Stomach (tissue), 8 donors: ENCODE measurements at regions not wholly inside any gene's neighbourhood (a gene's known extent, or its start where the extent isn't known, plus 50 kb on each side); places are given as distances from the start of the nearest gene placed in this dataset.

ENCODE experiments used
- DNase-seq, 2 donors: peaks; one replicate each; pipeline versions ENCODE4 v3.0.0 to v3.0.0-alpha.2; 2013 to 2019
- H3K27ac ChIP-seq, 5 donors: fragments of 200-600 bp in 4 of 5; sonication (generic) in 4 of 5; one replicate each; pipeline ENCODE4 v1.5.1; 2013 to 2019; ENCODE audit warnings: mild to moderate bottlenecking in 1 of 5, moderate library complexity in 1 of 5
- H3K27me3 ChIP-seq, 3 donors: fragments of 200-600 bp; sonication (generic); one replicate each; pipeline ENCODE4 v1.5.1; 2017 to 2019; ENCODE audit warnings: mixed run types in 1 of 3
- H3K36me3 ChIP-seq, 4 donors: fragments of 200-600 bp; sonication (generic); 1 replicate in 3 of 4; 2 replicates in 1 of 4; pipeline ENCODE4 v1.5.1; 2016 to 2019
- H3K4me1 ChIP-seq, 4 donors: fragments of 200-600 bp; sonication (generic); one replicate each; pipeline ENCODE4 v1.5.1; 2016 to 2019
- H3K4me3 ChIP-seq, 4 donors: fragments of 200-600 bp; sonication (generic) in 3 of 4; one replicate each; pipeline ENCODE4 v1.5.1; 2016 to 2019; ENCODE audit warnings: mild to moderate bottlenecking in 1 of 4
- H3K9me3 ChIP-seq, 4 donors: fragments of 200-600 bp; sonication (generic); one replicate each; pipeline ENCODE4 v1.5.1; 2016 to 2019
- CTCF ChIP-seq, 7 experiments: fragments of 450-650 bp in 4 of 7; fragments of 200-600 bp in 3 of 7; sonication (generic) in 3 of 7; IDR thresholded peaks; one replicate each; pipeline ENCODE4 v1.5.1; 2016 to 2019; ENCODE audit warnings: antibody characterized with exemption in 7 of 7, control low read depth in 2 of 7, mild to moderate bottlenecking in 1 of 7
- EP300 ChIP-seq: sonication (generic); formaldehyde crosslinking; IDR thresholded peaks from one replicate; pipeline ENCODE4 v1.6.1; 2017; ENCODE audit warnings: antibody characterized with exemption
- POLR2A ChIP-seq, 4 donors: fragments of 450-650 bp; IDR thresholded peaks; one replicate each; pipeline ENCODE4 v1.6.1; 2016; ENCODE audit warnings: antibody characterized with exemption in 4 of 4, control low read depth in 2 of 4, mild to moderate bottlenecking in 1 of 4, moderate library complexity in 1 of 4
- POLR2AphosphoS5 ChIP-seq, 3 donors: sonication (generic); formaldehyde crosslinking; IDR thresholded peaks; one replicate each; pipeline ENCODE4 v1.6.1; 2016; ENCODE audit warnings: antibody characterized with exemption in 3 of 3
- WGBS, 5 donors: extraction: QIAGEN DNeasy Blood & Tissue Kit in 3 of 5; methylation state at CpG; one replicate each; pipeline versions ENCODE4 v1.1.5 to v1.1.7; 2013 to 2018; 5-methylcytosine and 5-hydroxymethylcytosine counted together
- intact Hi-C: fragments of 100-400 bp; cut with DNase I; formaldehyde crosslinking; loops from one replicate; pipeline ENCODE4 v1.15.1; 2023; ENCODE audit warnings: low total_unique reads
- donor health status: healthy with polysubstance abuse.
- donor health status: Bipolar disorder and iron deficiency.
- donor health status: healthy.

- Histone ChIP-seq H3K9me3 (no peaks in the 10 kb centered on the region), H3K4me3 (no peak overlapping the region), H3K36me3 (no peaks in the 10 kb centered on the region), H3K27ac (no peak overlapping the region), H3K4me1 (peaks cover 0 to 14% (median 6%) of the 10 kb centered on the region in 4 donors), H3K27me3 (no peaks in the 10 kb centered on the region)
- WGBS, 5 donors, result 35 to 67% (median 53%) methylated on average over 1 of the region's 1 CpG
- TF ChIP-seq CTCF (IDR thresholded peaks at IDR 0.05) (no peak), POLR2AphosphoS5 (IDR thresholded peaks at IDR 0.05) (no peak), EP300 (no peak), POLR2A (IDR thresholded peaks at IDR 0.05) (no peak)
- intact Hi-C loops, result no loop called here
- no peak for DNase-seq
Observed at GRCh38 chr3:29137601-29138000, 143.3 kb upstream of the RBMS3 start.

- no peaks in the 10 kb centered on the region for H3K36me3 ChIP-seq
- WGBS, 5 donors, result 94 to 97% (median 97%) methylated on average over 1 of the region's 1 CpG
- no peaks in the 10 kb centered on the region for H3K27me3 ChIP-seq
- H3K4me1 ChIP-seq, result peaks cover 0 to 14% (median 6%) of the 10 kb centered on the region in 4 donors
- no peak overlapping the region for H3K4me3 ChIP-seq
- TF ChIP-seq POLR2AphosphoS5 (IDR thresholded peaks at IDR 0.05) (no peak), CTCF (IDR thresholded peaks at IDR 0.05) (no peak), EP300 (no peak), POLR2A (IDR thresholded peaks at IDR 0.05) (no peak)
- H3K27ac ChIP-seq, result no peak overlapping the region
- DNase-seq, result no peak
- no peaks in the 10 kb centered on the region for H3K9me3 ChIP-seq
- intact Hi-C loops, result no loop called here
Observed at GRCh38 chr3:29138171-29138570, 142.7 kb upstream of the RBMS3 start.

GRCh38 chr3:29140666-29141065, 140.2 kb upstream of the RBMS3 start:
- Histone ChIP-seq H3K36me3 (no peaks in the 10 kb centered on the region), H3K9me3 (no peaks in the 10 kb centered on the region), H3K27me3 (no peaks in the 10 kb centered on the region), H3K4me1 (peaks cover 0 to 27% (median 6%) of the 10 kb centered on the region in 4 donors), H3K27ac (peak overlapping the region in 1 of 5 donors; percentile 31), H3K4me3 (no peak overlapping the region)
- intact Hi-C loops, result no loop called here
- TF ChIP-seq EP300, result no peak
- no peak for TF ChIP-seq POLR2A (IDR thresholded peaks at IDR 0.05)
- TF ChIP-seq CTCF (IDR thresholded peaks at IDR 0.05), result no peak
- no peak for TF ChIP-seq POLR2AphosphoS5 (IDR thresholded peaks at IDR 0.05)
- peak in 1 of 2 donors; percentile 65 for DNase-seq
- WGBS, 5 donors, result 58 to 67% (median 61%) methylated on average over 1 of the region's 1 CpG

GRCh38 chr3:29141197-29141917, 139.5 kb upstream of the RBMS3 start:
- Histone ChIP-seq H3K4me1 (peaks cover 0 to 27% (median 6%) of the 10 kb centered on the region in 4 donors), H3K4me3 (no peak overlapping the region), H3K36me3 (no peaks in the 10 kb centered on the region), H3K9me3 (no peaks in the 10 kb centered on the region), H3K27me3 (no peaks in the 10 kb centered on the region), H3K27ac (peak overlapping the region in 1 of 5 donors; percentile 31)
- peak in 1 of 2 donors; percentile 35 for DNase-seq
- intact Hi-C loops, result no loop called here
- TF ChIP-seq POLR2AphosphoS5 (IDR thresholded peaks at IDR 0.05) (no peak), POLR2A (IDR thresholded peaks at IDR 0.05) (no peak), CTCF (IDR thresholded peaks at IDR 0.05) (no peak), EP300 (no peak)
- WGBS, 5 donors, result 46 to 69% (median 54%) methylated on average over 4 of the region's 4 CpGs
